Neuronal stem cell (in vitro differentiated cells): ENCODE measurements at regions not wholly inside any gene's neighbourhood (a gene's known extent, or its start where the extent isn't known, plus 50 kb on each side); places are given as distances from the start of the nearest gene placed in this dataset.
A peak's percentile ranks its signal among the peaks of the same experiment; 100 is the strongest.

Source experiments
- DNase-seq: peaks from one replicate; pipeline ENCODE4 v3.0.0-alpha.2; 2013; ENCODE audit warnings: low spot score
- H2AFZ ChIP-seq: one replicate; pipeline ENCODE4 v1.6.1; 2013; ENCODE audit warnings: mild to moderate bottlenecking, low read length, inconsistent platforms
- H2AK5ac ChIP-seq: 2 replicates; pipeline ENCODE4 v1.6.1; 2013; ENCODE audit warnings: low read depth, mild to moderate bottlenecking, inconsistent platforms, low read length, moderate library complexity, mixed read lengths
- H2BK120ac ChIP-seq: 2 replicates; pipeline ENCODE4 v1.6.1; 2013; ENCODE audit warnings: low read depth, mild to moderate bottlenecking, inconsistent platforms, low read length, moderate library complexity, mixed read lengths
- H2BK12ac ChIP-seq: one replicate; pipeline ENCODE4 v1.6.1; 2013; ENCODE audit warnings: low read length, inconsistent platforms
- H2BK15ac ChIP-seq: 2 replicates; pipeline ENCODE4 v1.6.1; 2013; ENCODE audit warnings: mild to moderate bottlenecking, low read length, inconsistent platforms, mixed read lengths
- H2BK5ac ChIP-seq: one replicate; pipeline ENCODE4 v1.6.1; 2013; ENCODE audit warnings: inconsistent platforms, mild to moderate bottlenecking, low read length, moderate library complexity
- H3K14ac ChIP-seq: one replicate; pipeline ENCODE4 v1.6.1; 2013; ENCODE audit warnings: low read length, inconsistent platforms
- H3K18ac ChIP-seq: 2 replicates; pipeline ENCODE4 v1.6.1; 2013; ENCODE audit warnings: low read length, inconsistent platforms
- H3K23ac ChIP-seq: 2 replicates; pipeline ENCODE4 v1.6.1; 2013; ENCODE audit warnings: low read depth, mild to moderate bottlenecking, mixed read lengths, low read length, inconsistent platforms; ENCODE audit not compliant: poor library complexity
- H3K27ac ChIP-seq: replicated peaks from 3 replicates; pipeline ENCODE4 v1.5.1; 2013; ENCODE audit warnings: low read length, inconsistent platforms
- H3K27me3 ChIP-seq, 3 experiments: 2 replicates each; pipeline ENCODE4 v1.6.1; 2013; ENCODE audit warnings: low read length in 3 of 3, mild to moderate bottlenecking in 2 of 3, inconsistent platforms in 1 of 3, low read depth in 1 of 3, mixed read lengths in 1 of 3, moderate library complexity in 1 of 3; ENCODE audit not compliant: control insufficient read depth in 3 of 3, insufficient read depth in 3 of 3
- H3K36me3 ChIP-seq, 2 donors: replicated peaks in 1 of 2; 2 replicates each; pipeline ENCODE4 v1.6.1; 2013; ENCODE audit warnings: low read length in 2 of 2; ENCODE audit not compliant: control insufficient read depth in 2 of 2, insufficient read depth in 2 of 2
- H3K4ac ChIP-seq: 2 replicates; pipeline ENCODE4 v1.6.1; 2013; ENCODE audit warnings: inconsistent platforms, mild to moderate bottlenecking, low read length, moderate library complexity
- H3K4me1 ChIP-seq, 2 donors: 1 replicate in 1 of 2; 2 replicates in 1 of 2; pipeline ENCODE4 v1.6.1; 2013; ENCODE audit warnings: low read length in 2 of 2, low read depth in 1 of 2; ENCODE audit not compliant: control insufficient read depth in 2 of 2, insufficient read depth in 1 of 2
- H3K4me2 ChIP-seq: one replicate; pipeline ENCODE4 v1.6.1; 2013; ENCODE audit warnings: mild to moderate bottlenecking, low read length, inconsistent platforms; ENCODE audit not compliant: insufficient read depth, poor library complexity, severe bottlenecking
- H3K4me3 ChIP-seq, 2 donors: 2 replicates each; pipeline ENCODE4 v1.5.1; 2013; ENCODE audit warnings: low read length in 2 of 2, mild to moderate bottlenecking in 2 of 2, inconsistent platforms in 1 of 2, moderate library complexity in 1 of 2
- H3K79me1 ChIP-seq: one replicate; pipeline ENCODE4 v1.6.1; 2013; ENCODE audit warnings: low read depth, mild to moderate bottlenecking, inconsistent platforms, low read length, moderate library complexity
- H3K9ac ChIP-seq: one replicate; pipeline ENCODE4 v1.6.1; 2013; ENCODE audit warnings: mild to moderate bottlenecking, low read depth, low read length, inconsistent platforms; ENCODE audit not compliant: poor library complexity
- H3K9me3 ChIP-seq, 2 donors: replicated peaks in 1 of 2; 2 replicates each; pipeline versions ENCODE3 to v1.6.1; 2013; ENCODE audit warnings: low read length in 2 of 2, mild to moderate bottlenecking in 2 of 2, inconsistent platforms in 1 of 2, low read depth in 1 of 2, mixed read lengths in 1 of 2, moderate library complexity in 1 of 2; ENCODE audit not compliant: control insufficient read depth in 2 of 2, insufficient read depth in 1 of 2
- H4K8ac ChIP-seq: one replicate; pipeline ENCODE4 v1.6.1; 2013; ENCODE audit warnings: low read depth, mild to moderate bottlenecking, inconsistent platforms, low read length, moderate library complexity
- H4K91ac ChIP-seq: one replicate; pipeline ENCODE4 v1.6.1; 2013; ENCODE audit warnings: low read length, low read depth, mild to moderate bottlenecking, inconsistent platforms; ENCODE audit not compliant: poor library complexity
- WGBS, 2 donors: extraction: QIAGEN DNeasy Blood & Tissue Kit; methylation state at CpG; one replicate each; pipeline ENCODE4 v1.1.7; 2013; ENCODE audit warnings: missing lambda C conversion rate in 2 of 2, mixed read lengths in 1 of 2; ENCODE audit not compliant: insufficient read length in 2 of 2, insufficient replicate concordance in 1 of 2; ENCODE audit errors: extremely low coverage in 2 of 2; 5-methylcytosine and 5-hydroxymethylcytosine counted together

DNA sequence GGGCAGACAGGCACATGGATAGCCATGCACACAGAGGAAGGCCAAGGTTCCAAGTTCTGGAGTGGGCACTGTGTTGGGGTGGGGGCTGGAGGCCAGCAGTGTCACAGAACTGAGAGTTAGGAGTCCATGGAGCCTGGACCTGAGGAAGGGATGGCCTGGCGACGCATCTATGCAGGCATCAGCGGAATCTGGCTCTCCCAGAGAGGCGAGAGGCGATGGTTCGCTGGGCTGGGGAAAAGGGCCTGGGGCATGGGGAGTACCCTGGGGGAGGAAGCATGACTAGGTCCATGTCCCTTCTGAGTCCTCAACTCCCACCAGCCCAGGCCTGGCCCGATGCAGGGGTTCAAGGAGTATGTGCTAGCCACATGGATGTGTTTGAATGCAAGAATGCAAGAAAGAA is 192.8 kb upstream of the LINGO1 start:
- Histone ChIP-seq H3K9me3 (peaks cover 0 to 2% of the 10 kb centered on the region in 2 donors), H3K27me3 (peaks cover 0 to 59% (median 8%) of the 10 kb centered on the region in 3 experiments), H3K79me1 (no peaks in the 10 kb centered on the region), H3K4me3 (no peak overlapping the region), H3K14ac (peak overlapping the region; percentile 51), H3K4ac (no peak overlapping the region), H3K23ac (no peak overlapping the region), H3K9ac (no peak overlapping the region), H3K27ac (no peak overlapping the region), H2AK5ac (peak overlapping the region; percentile 41), H2BK5ac (no peak overlapping the region), H3K18ac (peak overlapping the region; percentile 62), H2AFZ (no peak overlapping the region), H4K8ac (no peak overlapping the region), H3K4me2 (no peak overlapping the region), H4K91ac (no peak overlapping the region), H3K4me1 (peaks cover 0 to 2% of the 10 kb centered on the region in 2 donors), H2BK15ac (no peak overlapping the region), H3K36me3 (no peaks in the 10 kb centered on the region), H2BK120ac (no peak overlapping the region), H2BK12ac (no peak overlapping the region)
- DNase-seq, result no peak
- no CpG with 5 or more reads among the region's 7 CpGs for WGBS, 2 donors

- Histone ChIP-seq H3K4me3 (no peak overlapping the region), H2AK5ac (no peak overlapping the region), H2BK120ac (no peak overlapping the region), H3K4me1 (peaks cover 0 to 3% of the 10 kb centered on the region in 2 donors), H2BK12ac (no peak overlapping the region), H4K91ac (no peak overlapping the region), H4K8ac (no peak overlapping the region), H3K79me1 (no peaks in the 10 kb centered on the region), H3K27me3 (peaks cover 0 to 63% (median 11%) of the 10 kb centered on the region in 3 experiments), H3K36me3 (no peaks in the 10 kb centered on the region), H2BK15ac (no peak overlapping the region), H2BK5ac (no peak overlapping the region), H3K4me2 (no peak overlapping the region), H3K18ac (peak overlapping the region; percentile 15), H2AFZ (no peak overlapping the region), H3K4ac (no peak overlapping the region), H3K27ac (no peak overlapping the region), H3K9ac (no peak overlapping the region), H3K14ac (no peak overlapping the region), H3K9me3 (peaks cover 0 to 2% of the 10 kb centered on the region in 2 donors), H3K23ac (no peak overlapping the region)
- no CpG with 5 or more reads among the region's 3 CpGs for WGBS, 2 donors
- DNase-seq, result no peak
Measured at GRCh38 chr15:77825252-77825542, 192.5 kb upstream of the LINGO1 start.

GRCh38 chr15:77824361-77825251 is 191.9 kb upstream of the LINGO1 start:
- Histone ChIP-seq H2BK12ac (no peak overlapping the region), H3K4me2 (no peak overlapping the region), H3K18ac (peak overlapping the region; percentile 15), H2AFZ (no peak overlapping the region), H3K9me3 (peaks cover 0 to 2% of the 10 kb centered on the region in 2 donors), H2AK5ac (peak overlapping the region; percentile 17), H2BK15ac (peak overlapping the region; percentile 78), H4K8ac (no peak overlapping the region), H3K23ac (peak overlapping the region; percentile 0), H3K14ac (no peak overlapping the region), H2BK5ac (no peak overlapping the region), H3K79me1 (no peaks in the 10 kb centered on the region), H3K4ac (no peak overlapping the region), H3K4me1 (peaks cover 0 to 2% of the 10 kb centered on the region in 2 donors), H3K27me3 (peaks cover 2 to 69% (median 17%) of the 10 kb centered on the region in 3 experiments), H4K91ac (no peak overlapping the region), H2BK120ac (no peak overlapping the region), H3K27ac (no peak overlapping the region), H3K4me3 (no peak overlapping the region), H3K36me3 (no peaks in the 10 kb centered on the region), H3K9ac (no peak overlapping the region)
- DNase-seq, result no peak
- WGBS, 2 donors, result no CpG with 5 or more reads among the region's 13 CpGs

DNA sequence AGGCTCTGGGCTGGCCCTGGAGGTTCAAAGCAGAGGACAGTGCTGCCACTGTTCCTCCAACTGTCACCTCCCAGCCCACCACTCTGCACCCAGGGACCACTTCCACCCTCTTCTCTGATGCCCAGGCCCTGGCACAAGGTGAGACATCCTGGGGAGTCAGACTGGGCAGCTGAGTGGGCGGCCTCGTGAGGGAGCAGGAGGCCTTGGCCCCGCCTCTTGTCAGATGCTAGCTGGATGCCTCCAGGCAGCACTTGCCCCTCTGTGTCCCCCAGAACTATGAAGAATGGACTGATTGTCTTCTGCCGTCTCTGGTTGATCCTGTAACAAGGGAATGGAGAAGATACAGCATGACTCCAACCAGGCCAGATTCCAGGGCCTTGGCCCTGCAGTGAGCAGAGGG is 191.0 kb upstream of the LINGO1 start:
- Histone ChIP-seq H2BK12ac (no peak overlapping the region), H2BK5ac (no peak overlapping the region), H3K79me1 (no peaks in the 10 kb centered on the region), H3K23ac (no peak overlapping the region), H3K9me3 (peaks cover 0 to 2% of the 10 kb centered on the region in 2 donors), H2AFZ (no peak overlapping the region), H4K91ac (no peak overlapping the region), H3K27me3 (peaks cover 8 to 75% (median 26%) of the 10 kb centered on the region in 3 experiments), H3K4ac (no peak overlapping the region), H2AK5ac (peak overlapping the region; percentile 17), H2BK15ac (peak overlapping the region; percentile 78), H3K18ac (no peak overlapping the region), H3K9ac (no peak overlapping the region), H3K4me3 (no peak overlapping the region), H3K14ac (no peak overlapping the region), H3K4me2 (no peak overlapping the region), H3K27ac (no peak overlapping the region), H3K36me3 (no peaks in the 10 kb centered on the region), H2BK120ac (no peak overlapping the region), H3K4me1 (peaks cover 2 to 3% of the 10 kb centered on the region in 2 donors), H4K8ac (no peak overlapping the region)
- DNase-seq, result no peak
- WGBS, 2 donors, result no CpG with 5 or more reads among the region's 4 CpGs
